ENCODE measurements at regions not wholly inside any gene's neighbourhood (a gene's known extent, or its start where the extent isn't known, plus 50 kb on each side); places are given as distances from the start of the nearest gene placed in this dataset.

DNA sequence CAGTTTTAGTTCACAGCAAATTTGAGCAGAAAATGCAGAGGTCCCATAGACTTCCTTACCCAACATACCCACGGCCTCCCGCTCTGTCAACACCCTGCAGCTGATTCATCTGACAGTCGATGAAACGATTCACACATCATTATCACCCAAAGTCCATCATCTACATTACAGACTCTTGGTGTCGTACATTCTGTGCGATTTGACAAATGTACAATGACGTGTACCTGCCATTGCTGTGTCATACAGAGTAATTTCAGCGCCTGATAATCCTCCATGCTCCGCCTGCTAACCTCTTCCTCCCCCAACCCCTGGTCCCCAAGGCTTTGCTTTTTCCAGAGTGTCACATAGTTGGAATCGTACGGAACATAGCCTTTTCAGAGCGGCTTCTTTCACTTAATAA is 94.7 kb upstream of the SLC25A33 start:
- no peak for TF ChIP-seq EZH2 (IDR thresholded peaks at IDR 0.05; ENCODE audit: low read length)
- TF ChIP-seq CTCF (optimal IDR thresholded peaks at IDR 0.05 in 1 of 3, IDR thresholded peaks at IDR 0.05 in 1 of 3, conservative IDR thresholded peaks at IDR 0.05 in 1 of 3; ENCODE audit: extremely low read depth in 1 of 3, insufficient read depth in 2 of 3, low read length in 3 of 3) = no peak

Measured in keratinocyte (primary cell).